Lower leg skin (tissue), 3 donors: ENCODE measurements at regions not wholly inside any gene's neighbourhood (a gene's known extent, or its start where the extent isn't known, plus 50 kb on each side); places are given as distances from the start of the nearest gene placed in this dataset.

Experiments used
- POLR2A ChIP-seq, 2 donors: fragments of 450-650 bp; IDR thresholded peaks; one replicate each; pipeline ENCODE4 v1.6.1; 2016 to 2017; ENCODE audit warnings: antibody characterized with exemption in 2 of 2, mild to moderate bottlenecking in 1 of 2, moderate library complexity in 1 of 2
- TF ChIP-seq, protein P1 (sequence below), 3 donors: fragments of 450-650 bp; IDR thresholded peaks; one replicate each; pipeline ENCODE4 v1.5.1; 2016; ENCODE audit warnings: antibody characterized with exemption in 3 of 3, mild to moderate bottlenecking in 3 of 3, moderate library complexity in 2 of 3

- TF ChIP-seq, protein P1, sequence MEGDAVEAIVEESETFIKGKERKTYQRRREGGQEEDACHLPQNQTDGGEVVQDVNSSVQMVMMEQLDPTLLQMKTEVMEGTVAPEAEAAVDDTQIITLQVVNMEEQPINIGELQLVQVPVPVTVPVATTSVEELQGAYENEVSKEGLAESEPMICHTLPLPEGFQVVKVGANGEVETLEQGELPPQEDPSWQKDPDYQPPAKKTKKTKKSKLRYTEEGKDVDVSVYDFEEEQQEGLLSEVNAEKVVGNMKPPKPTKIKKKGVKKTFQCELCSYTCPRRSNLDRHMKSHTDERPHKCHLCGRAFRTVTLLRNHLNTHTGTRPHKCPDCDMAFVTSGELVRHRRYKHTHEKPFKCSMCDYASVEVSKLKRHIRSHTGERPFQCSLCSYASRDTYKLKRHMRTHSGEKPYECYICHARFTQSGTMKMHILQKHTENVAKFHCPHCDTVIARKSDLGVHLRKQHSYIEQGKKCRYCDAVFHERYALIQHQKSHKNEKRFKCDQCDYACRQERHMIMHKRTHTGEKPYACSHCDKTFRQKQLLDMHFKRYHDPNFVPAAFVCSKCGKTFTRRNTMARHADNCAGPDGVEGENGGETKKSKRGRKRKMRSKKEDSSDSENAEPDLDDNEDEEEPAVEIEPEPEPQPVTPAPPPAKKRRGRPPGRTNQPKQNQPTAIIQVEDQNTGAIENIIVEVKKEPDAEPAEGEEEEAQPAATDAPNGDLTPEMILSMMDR (IDR thresholded peaks at IDR 0.05): no peak
- TF ChIP-seq POLR2A (IDR thresholded peaks at IDR 0.05): no peak
Observed at GRCh38 chr12:94718114-94718513, 67.8 kb upstream of the TMCC3 start.
